SJSA1 (cell line): ENCODE measurements at regions not wholly inside any gene's neighbourhood (a gene's known extent, or its start where the extent isn't known, plus 50 kb on each side); places are given as distances from the start of the nearest gene placed in this dataset.

Source experiments
- DNase-seq, 2 experiments: peaks; one replicate each; pipeline ENCODE4 v3.0.0-alpha.2; 2015 to 2020; ENCODE audit warnings: low spot score in 2 of 2, low read depth in 1 of 2
- H3K27ac ChIP-seq: fragments of 250-450 bp; sonication (Bioruptor Pico); 2 replicates; pipeline ENCODE4 v1.5.1; 2020; ENCODE audit warnings: mild to moderate bottlenecking, moderate library complexity
- H3K27me3 ChIP-seq: fragments of 250-450 bp; sonication (Bioruptor Pico); replicated peaks from 2 replicates; pipeline ENCODE4 v1.5.1; 2020; ENCODE audit warnings: mild to moderate bottlenecking, moderate library complexity
- H3K36me3 ChIP-seq: fragments of 250-450 bp; sonication (Bioruptor Pico); 2 replicates; pipeline ENCODE4 v1.5.1; 2020; ENCODE audit warnings: mild to moderate bottlenecking
- H3K4me1 ChIP-seq: fragments of 250-450 bp; sonication (Bioruptor Pico); replicated peaks from 2 replicates; pipeline ENCODE4 v1.6.1; 2021; ENCODE audit warnings: mild to moderate bottlenecking
- H3K4me3 ChIP-seq: fragments of 250-450 bp; sonication (Bioruptor Pico); 2 replicates; pipeline ENCODE4 v1.5.1; 2020; ENCODE audit warnings: mild to moderate bottlenecking
- H3K9me3 ChIP-seq: fragments of 250-450 bp; sonication (Bioruptor Pico); replicated peaks from 2 replicates; pipeline ENCODE4 v1.5.1; 2020; ENCODE audit warnings: mild to moderate bottlenecking

- Histone ChIP-seq H3K27ac (peak overlapping the region; percentile 74), H3K4me1 (peaks cover 29% of the 10 kb centered on the region), H3K9me3 (peaks cover 3% of the 10 kb centered on the region; the same call in 1 of the 2 replicates), H3K27me3 (no peaks in the 10 kb centered on the region), H3K36me3 (no peaks in the 10 kb centered on the region), H3K4me3 (no peak overlapping the region)
- DNase-seq, result peak; percentile 83 to 89
Observed at GRCh38 chr16:86651823-86652222, 73.5 kb downstream of the FOXL1 start.

GRCh38 chr16:86653285-86654006 lies 75.1 kb downstream of the FOXL1 start:
- no peak for DNase-seq
- Histone ChIP-seq H3K27ac (no peak overlapping the region), H3K4me3 (no peak overlapping the region)

DNA sequence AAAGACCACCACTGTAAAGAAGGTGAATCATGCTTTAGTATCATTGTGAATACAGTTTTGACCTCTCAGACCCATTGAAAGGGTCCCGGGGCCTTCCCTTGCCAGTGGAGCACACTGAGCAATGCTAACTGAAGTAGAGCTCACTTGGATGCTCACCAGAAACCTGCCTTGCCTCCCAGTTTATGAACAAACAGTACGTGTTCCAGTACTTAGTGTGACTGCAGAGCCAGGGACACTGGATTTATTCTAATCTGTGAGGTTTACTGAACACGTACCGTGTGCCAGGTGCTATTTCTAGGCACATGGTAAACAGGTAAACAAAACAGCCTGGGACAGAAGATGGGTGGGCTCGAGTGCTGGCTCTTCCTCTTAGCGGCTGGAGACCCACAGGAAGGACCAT lies 79.6 kb downstream of the FOXL1 start:
- no peaks in the 10 kb centered on the region for H3K27me3 ChIP-seq
- peaks cover 23% of the 10 kb centered on the region for H3K4me1 ChIP-seq
- no peak for DNase-seq
- no peaks in the 10 kb centered on the region for H3K36me3 ChIP-seq
- no peak overlapping the region for H3K27ac ChIP-seq
- no peak overlapping the region for H3K4me3 ChIP-seq
- H3K9me3 ChIP-seq, result 0 out of 2 replicates have a peak, but pooled peaks cover 7% of the 10 kb centered on the region

More at GRCh38 chr16:86653285-86654006, 75.1 kb downstream of the FOXL1 start:
- H3K4me1 ChIP-seq, result peaks cover 29% of the 10 kb centered on the region
- H3K27me3 ChIP-seq, result no peaks in the 10 kb centered on the region
- no peaks in the 10 kb centered on the region for H3K9me3 ChIP-seq
- no peaks in the 10 kb centered on the region for H3K36me3 ChIP-seq

- Histone ChIP-seq H3K9me3 (0 out of 2 replicates have a peak, but pooled peaks cover 7% of the 10 kb centered on the region), H3K4me1 (peaks cover 50% of the 10 kb centered on the region), H3K36me3 (no peaks in the 10 kb centered on the region), H3K27me3 (no peaks in the 10 kb centered on the region), H3K4me3 (no peak overlapping the region), H3K27ac (no peak overlapping the region)
- DNase-seq, result no peak
Observed at GRCh38 chr16:86660623-86661022, 82.3 kb downstream of the FOXL1 start.

GRCh38 chr16:86661706-86662105 lies 83.4 kb downstream of the FOXL1 start:
- no peak for DNase-seq
- Histone ChIP-seq H3K4me1 (peaks cover 53% of the 10 kb centered on the region), H3K27me3 (no peaks in the 10 kb centered on the region)

DNA sequence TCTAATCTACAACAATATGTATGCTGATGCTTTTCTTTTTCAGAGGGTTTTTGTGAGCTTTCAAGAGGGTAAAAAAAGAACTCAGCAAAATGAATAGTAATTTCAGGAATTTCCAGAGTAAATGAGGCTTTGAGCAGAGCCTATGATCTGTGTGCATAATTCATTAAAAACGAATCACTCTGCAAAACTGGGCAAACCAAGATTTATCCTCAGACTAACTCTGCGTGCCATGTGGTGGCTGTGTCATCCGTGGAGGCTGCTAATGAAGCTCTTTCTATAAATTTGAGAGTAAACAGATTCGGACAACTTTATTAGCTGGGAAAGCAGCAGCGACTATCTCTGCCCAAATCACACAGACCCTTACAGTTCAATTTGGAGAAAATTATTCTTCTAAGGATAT lies 83.8 kb downstream of the FOXL1 start:
- Histone ChIP-seq H3K36me3 (no peaks in the 10 kb centered on the region), H3K4me3 (no peak overlapping the region), H3K9me3 (0 out of 2 replicates have a peak, but pooled peaks cover 7% of the 10 kb centered on the region), H3K4me1 (peaks cover 53% of the 10 kb centered on the region), H3K27ac (peak overlapping the region; percentile 10; the same call in 1 of the 2 replicates), H3K27me3 (no peaks in the 10 kb centered on the region)
- no peak for DNase-seq

More at GRCh38 chr16:86661706-86662105, 83.4 kb downstream of the FOXL1 start:
- Histone ChIP-seq H3K9me3 (0 out of 2 replicates have a peak, but pooled peaks cover 7% of the 10 kb centered on the region), H3K27ac (peak overlapping the region; percentile 10; the same call in 1 of the 2 replicates), H3K4me3 (no peak overlapping the region), H3K36me3 (no peaks in the 10 kb centered on the region)

- Histone ChIP-seq H3K27me3 (no peaks in the 10 kb centered on the region), H3K4me3 (no peak overlapping the region), H3K36me3 (no peaks in the 10 kb centered on the region), H3K27ac (peak overlapping the region; percentile 89; the same call in 1 of the 2 replicates), H3K4me1 (peaks cover 53% of the 10 kb centered on the region), H3K9me3 (0 out of 2 replicates have a peak, but pooled peaks cover 7% of the 10 kb centered on the region)
- DNase-seq, result no peak
Observed at GRCh38 chr16:86662740-86663139, 84.4 kb downstream of the FOXL1 start.

DNA sequence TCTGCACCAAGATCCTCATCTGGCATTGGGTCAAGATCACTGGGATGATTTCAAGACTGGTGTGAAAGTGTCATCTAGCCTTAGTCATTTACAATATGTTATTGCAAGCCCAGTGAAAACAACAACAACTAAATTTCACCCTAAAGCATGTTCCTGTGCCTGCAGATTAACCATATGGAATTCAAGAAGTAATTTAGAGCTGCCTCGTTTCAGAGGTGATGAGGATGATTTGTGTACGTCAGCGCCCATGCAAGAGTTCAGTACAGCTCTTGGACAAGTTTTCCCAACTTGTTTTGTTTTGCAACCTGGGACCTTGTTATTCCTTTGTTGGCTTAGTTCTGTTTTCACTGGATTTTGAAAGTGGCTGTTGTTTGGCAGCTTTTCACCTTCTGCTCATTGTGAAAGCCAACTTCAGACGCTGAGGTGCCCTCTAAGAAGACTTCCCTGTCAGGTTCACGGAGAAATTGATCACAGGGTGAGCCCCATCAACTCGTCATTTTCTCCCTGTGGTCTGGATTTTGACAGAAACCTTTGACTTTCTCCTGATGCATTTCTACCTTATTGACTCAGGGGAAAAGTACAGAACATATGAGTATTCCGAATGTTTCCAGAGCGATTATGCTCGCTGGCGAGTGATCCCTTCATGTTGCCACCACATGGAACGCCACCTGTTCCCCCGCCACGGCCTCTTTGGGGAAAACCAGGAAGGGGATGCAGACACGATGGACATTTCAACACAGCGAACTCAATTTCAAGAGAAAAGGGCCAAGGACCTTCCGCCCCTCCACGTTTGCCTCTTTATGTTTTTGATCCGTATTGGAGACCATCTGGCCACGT lies 85.6 kb downstream of the FOXL1 start:
- Histone ChIP-seq H3K4me1 (peaks cover 53% of the 10 kb centered on the region), H3K9me3 (0 out of 2 replicates have a peak, but pooled peaks cover 7% of the 10 kb centered on the region), H3K36me3 (no peaks in the 10 kb centered on the region), H3K4me3 (no peak overlapping the region), H3K27ac (peak overlapping the region; percentile 89), H3K27me3 (no peaks in the 10 kb centered on the region)
- peak in 1 of 2 experiments; percentile 37 for DNase-seq

DNA sequence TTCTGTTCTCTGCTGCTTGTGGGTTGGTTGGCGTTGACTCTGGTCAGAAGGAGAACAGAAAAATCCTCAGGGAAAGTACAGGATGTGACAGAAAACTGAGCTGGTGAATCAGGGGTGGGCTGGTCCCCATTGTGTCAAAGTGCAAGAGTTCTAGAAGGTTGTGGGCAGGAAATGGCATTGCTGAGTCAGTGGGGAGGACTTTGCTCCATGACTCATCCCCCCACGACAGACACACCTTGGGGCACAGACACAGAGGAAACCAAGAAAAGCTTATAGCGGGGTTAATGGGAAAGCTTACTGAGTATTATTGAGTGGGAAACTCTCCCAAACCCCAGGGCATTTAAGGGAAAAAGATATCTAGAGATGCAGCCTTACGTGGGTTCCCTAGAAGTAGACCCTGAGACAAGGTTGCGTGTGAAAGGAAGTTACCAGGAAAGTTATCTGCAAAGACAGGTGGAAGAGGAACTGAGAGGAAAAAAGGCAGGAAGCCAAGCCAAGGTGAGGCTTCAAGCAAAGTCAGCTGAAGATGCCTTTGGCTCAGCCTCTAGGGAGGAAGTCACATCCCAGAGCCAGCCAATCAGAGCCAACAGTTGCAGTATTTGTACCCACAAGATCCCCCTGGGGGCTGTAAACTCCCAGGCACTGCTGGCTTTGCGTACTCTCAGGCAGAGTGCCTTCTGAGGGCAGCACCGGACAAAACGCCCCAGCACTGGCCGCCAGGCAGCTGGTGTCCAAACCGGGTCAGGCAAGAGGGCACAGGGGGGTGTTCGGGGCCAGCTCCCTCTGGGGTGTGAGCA lies 86.4 kb downstream of the FOXL1 start:
- H3K4me3 ChIP-seq, result no peak overlapping the region

GRCh38 chr16:86665319-86665675 lies 86.9 kb downstream of the FOXL1 start:
- no peak overlapping the region for H3K4me3 ChIP-seq
- no peaks in the 10 kb centered on the region for H3K36me3 ChIP-seq
- DNase-seq, result peak in 1 of 2 experiments; percentile 50
- H3K27me3 ChIP-seq, result no peaks in the 10 kb centered on the region
- peak overlapping the region; percentile 89 for H3K27ac ChIP-seq
- peaks cover 53% of the 10 kb centered on the region for H3K4me1 ChIP-seq
- no peaks in the 10 kb centered on the region for H3K9me3 ChIP-seq

More for the DNA sequence above, 86.4 kb downstream of the FOXL1 start:
- peak; percentile 95 to 96 for DNase-seq
- Histone ChIP-seq H3K27ac (peak overlapping the region; percentile 89), H3K4me1 (peaks cover 53% of the 10 kb centered on the region), H3K27me3 (no peaks in the 10 kb centered on the region), H3K36me3 (no peaks in the 10 kb centered on the region), H3K9me3 (0 out of 2 replicates have a peak, but pooled peaks cover 6% of the 10 kb centered on the region)

DNA sequence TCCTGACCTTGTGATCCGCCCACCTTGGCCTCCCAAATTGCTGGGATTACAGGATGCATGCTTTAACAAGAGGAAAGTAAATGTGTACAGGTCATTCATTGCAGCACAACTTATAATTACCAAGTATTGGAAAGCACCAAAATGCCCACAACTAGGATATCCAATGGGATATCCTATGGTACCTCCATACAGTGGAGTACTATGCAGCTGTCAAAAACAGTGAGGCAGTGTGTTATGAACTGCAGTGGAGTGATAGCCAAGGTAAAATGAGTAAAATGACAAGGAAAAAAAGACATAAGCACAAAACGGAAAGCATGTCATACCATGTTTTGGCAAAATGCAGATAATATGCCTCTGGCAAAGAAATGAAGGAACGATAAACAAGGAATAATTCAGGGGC lies 87.6 kb downstream of the FOXL1 start:
- Histone ChIP-seq H3K36me3 (no peaks in the 10 kb centered on the region), H3K4me1 (peaks cover 51% of the 10 kb centered on the region), H3K27ac (peak overlapping the region; percentile 89; the same call in 1 of the 2 replicates)

DNA sequence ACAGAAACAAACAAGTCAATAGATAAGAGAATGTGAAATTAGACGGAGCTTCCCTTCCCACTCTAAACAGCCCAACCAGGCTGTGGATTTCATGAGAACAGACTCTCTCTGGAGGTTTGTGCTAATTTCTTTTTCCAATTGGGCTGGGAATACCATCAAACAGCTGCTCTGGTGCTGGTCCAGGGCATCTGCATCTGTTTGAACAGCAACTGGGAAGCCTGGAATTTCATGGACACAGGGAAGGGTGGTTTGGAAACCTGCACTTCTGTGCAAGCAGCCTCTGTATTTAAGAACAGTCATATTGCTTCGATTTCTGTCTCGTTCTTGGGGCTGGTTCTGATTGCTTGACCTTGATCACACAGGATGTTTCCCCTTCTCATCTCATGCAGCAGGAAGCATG lies 88.7 kb downstream of the FOXL1 start:
- H3K9me3 ChIP-seq, result no peaks in the 10 kb centered on the region
- DNase-seq, result no peak
- H3K27ac ChIP-seq, result no peak overlapping the region
- H3K4me3 ChIP-seq, result no peak overlapping the region
- H3K4me1 ChIP-seq, result peaks cover 49% of the 10 kb centered on the region
- H3K36me3 ChIP-seq, result no peaks in the 10 kb centered on the region
- H3K27me3 ChIP-seq, result no peaks in the 10 kb centered on the region

More for the DNA sequence above, 87.6 kb downstream of the FOXL1 start:
- H3K4me3 ChIP-seq, result no peak overlapping the region
- no peaks in the 10 kb centered on the region for H3K27me3 ChIP-seq
- no peak for DNase-seq
- no peaks in the 10 kb centered on the region for H3K9me3 ChIP-seq
